ENCODE measurements at regions not wholly inside any gene's neighbourhood (a gene's known extent, or its start where the extent isn't known, plus 50 kb on each side); places are given as distances from the start of the nearest gene placed in this dataset.

DNA sequence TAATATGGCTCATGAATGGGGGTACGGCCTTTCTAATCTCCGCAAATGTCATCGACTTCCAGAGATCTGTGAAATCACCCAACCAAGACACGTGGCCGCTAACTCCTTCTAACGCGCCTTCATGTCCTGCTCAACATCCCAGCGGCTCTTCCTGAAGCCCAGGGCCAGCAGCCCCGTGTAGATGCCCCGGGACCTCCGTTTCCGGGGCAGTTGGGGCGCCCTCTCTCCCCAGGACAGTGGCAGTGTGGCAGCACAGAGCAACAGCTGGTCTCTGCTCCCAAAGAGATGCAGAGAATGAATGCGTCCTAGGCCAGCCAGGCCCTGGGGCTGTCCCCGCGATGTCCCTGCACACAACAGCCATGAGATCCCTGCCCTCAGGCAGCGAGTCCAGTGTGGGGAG, 153.5 kb downstream of the RBFOX3 start:
- Histone ChIP-seq H3F3A (ENCODE audit: insufficient read depth, low read depth) (no peaks in the 10 kb centered on the region), H3K9me3 (ENCODE audit: insufficient read depth, low read depth) (no peaks in the 10 kb centered on the region), H3K27ac (no peak overlapping the region), H3K4me1 (replicated peaks; ENCODE audit: insufficient read depth) (no peaks in the 10 kb centered on the region), H3K9me2 (ENCODE audit: insufficient read depth) (no peaks in the 10 kb centered on the region), H3K36me3 (ENCODE audit: low read depth) (no peaks in the 10 kb centered on the region), H3K4me2 (no peak overlapping the region), H3K27me3 (ENCODE audit: insufficient read depth, low read depth) (peaks cover 65% of the 10 kb centered on the region), H4K20me1 (ENCODE audit: insufficient read depth) (no peaks in the 10 kb centered on the region), H2AFZ (no peak overlapping the region), H3K4me3 (no peak overlapping the region), H3K79me2 (ENCODE audit: low read depth) (no peaks in the 10 kb centered on the region)
- ChIA-PET CTCF (no interaction called here), POLR2A (ENCODE audit: unreplicated experiment) (no interaction called here)
- intact Hi-C loops (cut with micrococcal nuclease; ENCODE audit: unreplicated experiment) = no loop called here
- TF ChIP-seq, protein P1, sequence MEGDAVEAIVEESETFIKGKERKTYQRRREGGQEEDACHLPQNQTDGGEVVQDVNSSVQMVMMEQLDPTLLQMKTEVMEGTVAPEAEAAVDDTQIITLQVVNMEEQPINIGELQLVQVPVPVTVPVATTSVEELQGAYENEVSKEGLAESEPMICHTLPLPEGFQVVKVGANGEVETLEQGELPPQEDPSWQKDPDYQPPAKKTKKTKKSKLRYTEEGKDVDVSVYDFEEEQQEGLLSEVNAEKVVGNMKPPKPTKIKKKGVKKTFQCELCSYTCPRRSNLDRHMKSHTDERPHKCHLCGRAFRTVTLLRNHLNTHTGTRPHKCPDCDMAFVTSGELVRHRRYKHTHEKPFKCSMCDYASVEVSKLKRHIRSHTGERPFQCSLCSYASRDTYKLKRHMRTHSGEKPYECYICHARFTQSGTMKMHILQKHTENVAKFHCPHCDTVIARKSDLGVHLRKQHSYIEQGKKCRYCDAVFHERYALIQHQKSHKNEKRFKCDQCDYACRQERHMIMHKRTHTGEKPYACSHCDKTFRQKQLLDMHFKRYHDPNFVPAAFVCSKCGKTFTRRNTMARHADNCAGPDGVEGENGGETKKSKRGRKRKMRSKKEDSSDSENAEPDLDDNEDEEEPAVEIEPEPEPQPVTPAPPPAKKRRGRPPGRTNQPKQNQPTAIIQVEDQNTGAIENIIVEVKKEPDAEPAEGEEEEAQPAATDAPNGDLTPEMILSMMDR (conservative IDR thresholded peaks at IDR 0.05) = no peak
- no peak for TF ChIP-seq EZH2 (IDR thresholded peaks at IDR 0.05; ENCODE audit: low read depth)
- no peak for DNase-seq
- BruUV-seq (replicated peaks) = no TSS peak

DNA sequence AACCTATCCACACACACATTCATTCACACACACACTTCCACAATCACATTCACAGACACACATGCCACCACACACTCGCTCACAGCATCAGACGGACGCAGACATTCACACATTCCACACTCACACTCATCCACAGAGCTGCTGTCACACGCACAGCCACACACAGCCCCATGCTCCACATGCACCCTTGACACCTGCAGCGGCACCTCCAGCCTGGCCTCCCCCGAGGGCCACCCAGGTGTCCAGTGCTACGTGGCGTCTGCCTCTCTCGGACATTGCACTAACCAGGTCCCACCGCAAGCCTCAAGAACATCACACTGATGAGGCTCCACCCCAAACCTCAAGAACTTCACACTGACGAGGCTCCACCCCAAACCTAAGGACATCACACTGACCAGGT, 155.2 kb downstream of the RBFOX3 start:
- no peak overlapping the region for H3K4me2 ChIP-seq
- TF ChIP-seq, protein P1 (conservative IDR thresholded peaks at IDR 0.05) = no peak
- no peak for TF ChIP-seq EZH2 (IDR thresholded peaks at IDR 0.05; ENCODE audit: low read depth)
- intact Hi-C loops (cut with micrococcal nuclease; ENCODE audit: unreplicated experiment) = no loop called here
- no peak overlapping the region for H2AFZ ChIP-seq
- no peak overlapping the region for H3K4me3 ChIP-seq
- H3K79me2 ChIP-seq (ENCODE audit: low read depth) = no peaks in the 10 kb centered on the region
- no peaks in the 10 kb centered on the region for H3F3A ChIP-seq (ENCODE audit: insufficient read depth, low read depth)
- no peaks in the 10 kb centered on the region for H4K20me1 ChIP-seq (ENCODE audit: insufficient read depth)
- H3K9me2 ChIP-seq (ENCODE audit: insufficient read depth) = no peaks in the 10 kb centered on the region
- H3K9me3 ChIP-seq (ENCODE audit: insufficient read depth, low read depth) = no peaks in the 10 kb centered on the region
- no peak for DNase-seq
- POLR2A ChIA-PET (ENCODE audit: unreplicated experiment) = no interaction called here
- no peak overlapping the region for H3K27ac ChIP-seq
- peaks cover 72% of the 10 kb centered on the region for H3K27me3 ChIP-seq (ENCODE audit: insufficient read depth, low read depth)
- CTCF ChIA-PET = no interaction called here
- no peaks in the 10 kb centered on the region for H3K36me3 ChIP-seq (ENCODE audit: low read depth)
- no peaks in the 10 kb centered on the region for H3K4me1 ChIP-seq (replicated peaks; ENCODE audit: insufficient read depth)
- no TSS peak for BruUV-seq (replicated peaks)

DNA sequence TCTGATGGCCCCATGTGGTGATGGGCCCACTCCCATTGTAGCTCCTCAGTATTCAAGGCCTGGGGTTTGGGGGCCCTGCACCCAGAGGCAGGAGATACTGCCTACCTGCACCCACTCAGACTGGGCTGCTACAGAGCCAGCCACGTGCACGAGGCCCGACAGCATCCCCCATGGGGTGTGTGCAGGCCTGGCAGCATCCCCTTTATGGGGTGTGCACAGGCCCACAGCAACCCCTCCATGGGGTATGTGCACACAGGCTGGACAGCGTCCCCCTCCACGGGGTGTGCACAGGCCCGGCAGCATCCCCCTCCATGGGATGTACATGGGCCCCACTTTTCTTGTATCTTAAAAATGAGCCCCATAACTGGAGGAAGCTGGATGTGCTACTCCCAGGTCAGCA, 156.0 kb downstream of the RBFOX3 start:
- BruUV-seq (replicated peaks) = no TSS peak
- CTCF ChIA-PET = no interaction called here

More for the DNA sequence above, 156.0 kb downstream of the RBFOX3 start:
- Histone ChIP-seq H3K9me3 (ENCODE audit: insufficient read depth, low read depth) (no peaks in the 10 kb centered on the region), H3K79me2 (ENCODE audit: low read depth) (no peaks in the 10 kb centered on the region), H3K36me3 (ENCODE audit: low read depth) (no peaks in the 10 kb centered on the region), H3K9me2 (ENCODE audit: insufficient read depth) (no peaks in the 10 kb centered on the region), H3K27me3 (ENCODE audit: insufficient read depth, low read depth) (peaks cover 74% of the 10 kb centered on the region), H3K4me2 (no peak overlapping the region), H3F3A (ENCODE audit: insufficient read depth, low read depth) (no peaks in the 10 kb centered on the region), H4K20me1 (ENCODE audit: insufficient read depth) (no peaks in the 10 kb centered on the region), H3K4me1 (replicated peaks; ENCODE audit: insufficient read depth) (no peaks in the 10 kb centered on the region), H3K4me3 (no peak overlapping the region), H3K27ac (no peak overlapping the region), H2AFZ (no peak overlapping the region)
- DNase-seq = no peak
- intact Hi-C loops (cut with micrococcal nuclease; ENCODE audit: unreplicated experiment) = no loop called here
- POLR2A ChIA-PET (ENCODE audit: unreplicated experiment) = no interaction called here
- TF ChIP-seq, protein P1 (conservative IDR thresholded peaks at IDR 0.05) = no peak
- no peak for TF ChIP-seq EZH2 (IDR thresholded peaks at IDR 0.05; ENCODE audit: low read depth)
